Activated effector memory CD4-positive, alpha-beta T cell treated with anti-CD3 and anti-CD28 coated beads, Interleukin-2, amount 50 U/mL, for 16 hours (primary cell): ENCODE measurements at regions not wholly inside any gene's neighbourhood (a gene's known extent, or its start where the extent isn't known, plus 50 kb on each side); places are given as distances from the start of the nearest gene placed in this dataset.
"Not testable (repeated sequence)": the region's sequence is repeated elsewhere in the genome, so short reads cannot be mapped to it uniquely, and the experiment has no call there.

Source experiments
- DNase-seq: peaks from one replicate; pipeline ENCODE4 v3.0.0-alpha.2; 2020

DNA sequence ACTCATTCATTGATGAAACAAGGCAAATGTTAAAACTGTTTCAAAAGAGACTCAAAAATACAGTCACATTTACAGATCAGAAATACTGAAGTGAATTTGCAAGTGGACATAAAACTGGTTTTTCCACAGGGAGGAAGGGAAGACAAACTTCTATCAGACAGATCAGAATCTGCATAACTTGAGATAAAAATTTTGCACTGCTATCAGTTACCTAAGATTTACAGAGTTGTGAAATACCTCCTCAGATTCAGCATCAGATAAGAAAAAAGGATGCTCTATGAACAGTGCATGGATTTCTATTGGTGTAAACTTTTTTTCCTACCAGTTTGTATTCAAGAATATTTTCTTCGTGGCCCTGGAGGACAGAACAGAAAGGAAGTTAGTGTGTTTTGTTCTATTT, 575.4 kb downstream of the RWDD3 start:
- DNase-seq, result no peak

DNA sequence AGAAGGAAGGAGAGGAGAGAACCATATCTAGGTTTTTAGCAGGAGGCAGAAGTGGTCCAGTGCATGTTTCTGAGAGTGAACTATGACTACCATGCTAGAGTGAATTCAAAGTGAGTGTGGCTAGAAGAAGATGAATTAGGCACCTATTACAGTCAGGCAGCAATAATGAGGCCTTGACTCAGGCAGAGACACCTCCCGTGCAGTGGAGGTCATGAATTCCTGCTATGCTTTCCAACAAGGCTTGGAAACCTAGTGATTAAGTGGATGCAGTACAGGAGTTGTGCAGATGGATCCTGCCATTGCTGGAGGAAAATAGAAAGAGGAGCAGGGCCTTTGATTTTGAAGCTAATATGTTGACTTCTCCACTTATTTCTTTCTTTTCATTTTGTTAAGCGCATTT, 581.5 kb downstream of the RWDD3 start:
- no peak for DNase-seq

DNA sequence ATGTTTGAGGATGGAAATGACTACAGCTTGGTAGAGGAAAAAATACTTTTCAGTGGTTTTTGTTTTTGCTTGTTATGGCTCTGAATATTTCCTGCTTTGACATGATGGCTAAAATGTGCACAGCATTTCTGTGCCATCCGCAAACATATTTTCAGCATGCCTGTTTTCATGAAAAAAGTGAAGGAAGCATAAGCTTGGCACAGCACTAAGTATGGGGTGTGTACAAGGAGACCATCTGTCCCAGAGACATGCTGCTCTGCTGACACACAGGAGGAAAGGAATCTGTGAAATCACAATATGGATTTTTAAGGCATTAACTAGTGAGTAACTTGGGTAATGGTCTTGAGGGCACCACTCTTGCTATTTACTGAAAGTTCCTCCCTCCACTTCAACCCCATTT, 595.5 kb downstream of the RWDD3 start:
- DNase-seq, result no peak

DNA sequence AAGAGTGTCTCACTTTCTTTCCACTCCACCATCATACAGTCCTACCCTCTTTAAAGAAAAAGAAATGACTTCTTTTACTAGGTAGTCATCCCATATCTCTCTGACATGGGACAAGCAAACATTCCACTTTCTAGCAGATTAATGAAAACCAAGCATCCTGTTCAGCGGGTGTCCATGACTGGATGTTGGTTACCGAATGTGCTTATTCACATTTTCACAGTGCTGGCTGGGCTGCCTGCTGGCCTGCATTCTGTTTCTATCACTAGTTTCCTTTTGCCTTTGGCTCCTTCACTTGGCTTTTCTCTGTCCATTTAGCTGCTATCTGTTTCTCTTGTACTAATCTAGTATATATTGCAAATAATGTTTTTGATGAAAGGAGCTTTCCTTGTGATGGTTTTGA, 598.4 kb downstream of the RWDD3 start:
- DNase-seq, result no peak

DNA sequence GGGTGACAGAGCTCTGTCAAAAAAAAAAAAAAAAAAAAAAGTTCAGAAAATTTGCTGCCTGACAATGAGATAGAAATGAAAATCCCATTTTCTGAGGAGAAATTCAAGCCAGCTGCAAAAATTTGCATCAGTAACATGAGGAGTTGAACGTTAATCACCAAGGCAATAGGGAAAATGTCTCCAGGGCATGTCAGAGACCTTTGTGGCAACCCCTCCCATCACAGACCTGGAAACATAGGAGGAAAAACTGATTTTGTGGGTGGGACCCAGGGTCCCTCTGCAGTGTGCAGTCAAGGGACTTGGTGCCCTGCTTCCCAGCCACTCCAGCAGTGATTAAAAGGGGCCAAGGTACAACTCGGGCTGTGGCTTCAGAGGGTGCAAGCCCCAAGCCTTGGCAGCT, 615.4 kb downstream of the RWDD3 start:
- DNase-seq, result no peak

DNA sequence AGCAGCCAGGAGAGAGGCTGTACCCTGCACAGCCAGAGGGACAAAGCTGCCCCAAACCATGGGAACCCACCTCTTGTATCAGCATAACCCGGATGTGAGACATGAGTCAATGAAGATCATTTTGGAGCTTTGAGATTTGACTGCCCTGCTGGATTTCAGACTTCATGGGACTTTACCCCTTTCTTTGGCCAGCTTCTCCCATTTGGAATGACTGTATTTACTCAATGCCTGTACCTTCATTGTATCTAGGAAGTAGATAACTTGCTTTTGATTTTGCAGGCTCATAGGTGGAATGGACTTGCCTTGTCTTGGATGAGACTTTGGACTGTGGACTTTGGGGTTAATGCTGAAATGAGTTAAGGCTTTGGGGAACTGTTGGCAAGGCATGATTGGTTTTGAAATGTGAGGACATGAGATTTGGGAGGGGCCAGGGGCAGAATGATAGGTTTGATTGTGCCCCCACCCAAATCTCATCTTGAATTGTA, 616.2 kb downstream of the RWDD3 start:
- no peak for DNase-seq

DNA sequence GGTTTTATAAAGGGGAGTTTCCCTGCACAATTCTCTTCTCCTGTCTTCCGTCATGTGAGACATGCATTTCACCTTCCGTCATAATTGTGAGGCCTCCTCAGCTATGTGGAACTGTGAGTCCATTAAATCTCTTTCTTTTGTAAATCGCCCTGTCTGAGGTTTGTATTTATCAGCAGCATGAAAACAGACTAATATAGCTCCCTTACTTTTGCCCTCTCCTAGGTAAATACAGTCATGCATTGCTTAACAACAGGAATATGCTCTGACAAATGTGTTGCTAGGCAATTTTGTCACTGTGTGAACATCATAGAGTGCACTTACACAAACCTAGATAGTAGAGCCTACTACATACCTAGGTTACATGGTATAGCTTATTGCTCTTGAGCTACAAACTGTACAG, 616.8 kb downstream of the RWDD3 start:
- DNase-seq, result no peak

DNA sequence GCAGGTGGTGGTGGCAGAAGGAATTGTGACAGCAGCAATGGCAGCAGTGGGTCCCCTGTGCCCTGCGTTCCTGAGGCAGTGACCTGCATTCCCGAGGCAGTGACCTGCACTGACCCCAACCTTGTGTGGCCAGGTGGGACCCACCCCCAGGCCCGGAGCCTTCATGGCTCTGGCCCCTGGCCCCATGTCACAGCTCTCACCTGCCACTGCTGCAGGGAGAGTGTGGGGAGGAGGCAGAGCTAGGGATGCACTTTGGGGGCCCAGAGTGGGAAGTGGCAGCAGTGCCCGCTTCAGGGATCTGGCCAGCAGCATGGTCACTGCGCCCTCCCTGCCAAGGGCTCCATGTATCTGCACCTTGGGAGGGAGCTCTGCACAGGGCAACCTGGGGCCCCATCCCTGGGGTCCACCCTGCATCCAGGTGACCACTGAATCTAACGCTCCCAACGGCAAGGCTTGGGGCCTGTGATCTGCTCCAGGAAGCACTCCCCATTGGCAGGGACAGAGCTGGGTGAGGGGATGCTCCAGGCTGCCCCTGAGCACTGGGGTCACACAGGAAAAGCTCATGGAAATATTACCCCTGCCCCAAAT, 618.6 kb downstream of the RWDD3 start:
- no peak for DNase-seq

DNA sequence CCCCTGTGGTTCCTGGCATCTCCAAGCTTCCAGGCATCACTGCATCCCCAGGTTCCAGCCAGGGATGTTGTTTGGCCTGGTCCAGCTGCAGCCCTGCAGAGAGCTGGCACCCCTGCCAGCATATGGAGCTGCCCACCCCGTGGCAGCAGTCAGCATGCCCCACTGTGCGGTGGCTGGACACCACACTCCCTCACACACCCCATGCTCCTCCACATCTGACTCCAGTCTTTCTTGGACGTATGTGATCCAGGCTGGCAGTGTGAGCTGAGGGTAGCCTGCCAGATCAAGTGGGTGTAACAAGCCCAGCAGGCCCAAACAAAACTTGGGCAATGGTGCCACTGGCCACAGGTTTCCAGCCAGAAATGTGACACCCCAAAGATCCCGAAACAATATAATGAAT, 620.4 kb downstream of the RWDD3 start:
- DNase-seq, result no peak

DNA sequence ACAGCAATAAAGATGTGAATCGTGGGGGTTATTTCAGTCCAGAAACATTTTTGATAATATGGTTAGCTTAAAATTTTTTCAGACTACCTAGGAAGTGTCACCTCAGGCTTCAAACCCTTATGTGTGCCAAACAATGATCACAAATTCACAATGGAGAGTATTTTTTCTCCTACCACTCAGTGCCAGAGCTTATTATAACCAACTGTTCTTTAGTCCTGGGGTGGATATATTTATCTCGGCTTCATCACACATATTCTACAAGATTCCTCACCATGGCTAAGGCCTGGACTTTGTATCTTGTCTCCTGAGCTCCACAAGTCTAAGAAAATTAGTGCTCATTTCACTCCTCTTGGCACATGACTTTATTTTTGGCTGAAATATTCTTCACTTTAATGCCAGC, 629.1 kb downstream of the RWDD3 start:
- DNase-seq, result no peak

DNA sequence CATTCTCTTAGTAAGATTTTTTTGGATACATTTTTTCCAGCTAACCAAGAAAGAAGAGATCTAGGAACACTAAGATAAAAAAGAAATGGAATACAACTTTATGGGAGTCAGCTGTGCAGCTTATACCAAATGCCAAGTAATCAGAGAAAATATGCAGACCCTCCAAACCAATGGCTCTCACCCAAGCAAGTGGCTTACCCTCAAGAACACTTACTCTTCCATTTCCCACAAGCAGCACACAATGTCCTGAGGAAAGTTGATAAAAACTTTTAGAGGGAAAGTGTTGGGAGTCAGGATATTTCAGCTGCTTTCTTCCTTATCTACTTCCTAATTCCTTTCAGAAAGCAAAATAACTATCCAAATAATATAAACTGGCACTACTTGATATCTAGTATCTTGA, 631.8 kb downstream of the RWDD3 start:
- no peak for DNase-seq

DNA sequence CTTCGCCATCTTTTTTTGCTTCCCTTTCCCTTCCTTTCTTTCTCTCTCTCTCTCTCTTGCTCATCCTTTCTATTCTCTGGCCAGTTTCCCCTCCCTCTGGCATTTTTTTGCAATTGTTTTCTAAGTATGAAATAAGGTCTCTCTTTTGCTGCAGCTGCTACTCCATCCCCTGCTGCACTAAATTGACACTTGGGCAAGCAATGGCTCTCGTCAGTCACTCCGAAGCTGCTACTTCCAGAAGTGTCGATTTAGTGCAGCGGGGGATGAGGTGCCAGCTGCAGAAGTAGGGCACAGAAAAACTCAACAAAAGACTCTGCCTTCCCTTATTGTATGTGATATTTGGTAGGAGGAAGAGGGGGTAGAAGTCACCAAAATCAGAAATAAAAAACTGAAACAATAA, 642.3 kb downstream of the RWDD3 start:
- DNase-seq, result no peak

DNA sequence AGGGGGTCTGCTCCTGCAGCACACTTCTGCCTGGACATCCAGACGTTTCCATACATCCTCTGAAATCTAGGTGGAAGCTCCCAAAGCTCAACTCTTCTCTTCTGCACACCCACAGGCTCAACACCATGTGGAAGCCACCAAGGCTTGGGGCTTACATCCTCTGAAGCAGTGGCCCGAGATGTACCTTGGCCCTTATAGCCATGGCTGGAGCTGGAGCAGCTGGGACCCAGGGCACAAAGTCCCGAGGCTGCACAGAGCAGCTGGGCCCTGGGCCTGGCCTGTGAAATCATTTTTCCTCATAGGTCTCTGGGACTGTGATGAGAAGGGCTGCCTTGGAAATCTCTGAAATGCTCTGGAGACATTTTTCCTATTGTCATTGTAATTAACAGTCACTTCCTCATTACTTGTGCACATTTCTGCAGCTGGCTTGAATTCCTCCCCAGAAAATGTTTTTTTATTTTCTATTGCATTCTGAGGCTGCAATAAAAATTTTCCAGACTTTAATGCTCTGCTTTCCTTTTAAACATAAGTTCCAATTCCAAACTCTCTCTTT, 645.6 kb downstream of the RWDD3 start:
- no peak for DNase-seq

DNA sequence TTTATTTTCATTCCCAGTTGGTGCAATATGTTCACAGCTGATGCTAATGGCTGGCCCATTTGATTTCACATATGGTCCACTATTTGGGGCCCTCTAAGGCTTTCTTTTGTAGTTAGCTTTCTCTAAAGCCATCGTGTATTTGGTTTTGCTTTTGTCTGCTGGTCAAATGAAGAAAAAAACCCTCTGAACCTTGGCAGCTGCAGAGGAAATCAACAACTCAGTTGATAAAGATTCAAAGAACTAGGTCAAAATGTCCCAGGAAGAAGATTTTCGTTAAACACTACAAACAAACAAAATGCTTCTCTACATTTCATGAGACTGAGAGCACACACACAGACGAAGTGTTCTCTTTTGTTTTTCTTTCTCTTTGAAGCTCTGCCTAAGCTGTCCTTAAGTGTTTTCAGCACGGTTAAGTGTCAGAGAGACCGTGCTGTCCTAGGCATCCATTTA, 655.0 kb downstream of the RWDD3 start:
- DNase-seq, result no peak

DNA sequence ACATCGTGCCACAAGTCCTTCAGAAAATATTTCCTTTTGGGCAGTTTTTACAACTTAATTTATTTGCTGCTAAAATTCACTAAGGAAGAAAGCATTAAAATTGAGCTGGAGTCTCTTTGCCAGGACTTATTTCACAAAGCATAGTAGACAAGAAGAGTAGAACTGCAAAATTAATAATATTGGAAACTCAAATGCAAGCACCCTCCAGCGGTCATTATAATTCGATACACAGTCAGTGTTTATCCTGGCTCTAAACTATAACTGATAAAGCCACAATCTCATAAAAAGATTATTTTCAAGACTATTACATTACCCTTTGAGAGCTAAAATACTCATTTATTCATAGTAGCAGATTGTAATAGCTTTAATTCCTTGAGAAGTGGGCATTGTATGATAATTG, 655.4 kb downstream of the RWDD3 start:
- no peak for DNase-seq

DNA sequence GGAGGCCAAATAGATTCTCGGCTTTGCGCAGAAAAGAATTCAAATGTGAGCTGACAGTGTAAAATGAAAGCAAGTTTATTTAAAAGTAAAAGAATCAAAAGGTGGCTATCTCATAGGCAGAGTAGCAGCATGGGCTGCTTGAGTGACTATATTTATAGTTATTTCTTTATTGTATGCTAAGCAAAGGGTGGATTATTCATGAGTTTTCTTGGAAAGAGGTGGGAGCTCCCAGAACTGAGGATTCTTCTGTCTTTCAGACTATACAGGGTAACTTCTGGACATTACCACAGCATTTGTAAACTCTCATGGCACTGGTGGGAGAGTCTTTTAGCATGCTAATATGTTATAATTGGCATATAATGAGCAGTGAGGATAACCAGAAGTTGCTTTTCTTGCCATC, 659.9 kb downstream of the RWDD3 start:
- no peak for DNase-seq

DNA sequence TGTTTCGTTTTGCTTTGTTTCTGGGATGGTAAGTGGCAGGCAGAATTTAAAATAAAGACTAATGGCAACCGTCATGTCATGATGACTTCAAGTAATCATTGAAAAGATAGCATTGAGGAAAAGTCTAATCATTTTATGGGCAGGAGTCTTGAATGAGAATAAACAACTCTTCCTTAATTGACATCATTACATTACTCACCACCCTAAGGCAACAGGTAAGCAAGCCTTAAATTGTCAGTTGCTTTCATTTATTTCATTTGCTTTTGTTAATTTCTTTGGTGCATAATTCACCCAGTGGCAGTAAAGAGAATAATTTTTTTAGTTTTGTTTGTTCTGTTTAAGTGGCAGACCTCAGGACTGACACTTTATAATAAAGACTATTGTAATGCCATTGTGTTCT, 669.0 kb downstream of the RWDD3 start:
- DNase-seq, result no peak

DNA sequence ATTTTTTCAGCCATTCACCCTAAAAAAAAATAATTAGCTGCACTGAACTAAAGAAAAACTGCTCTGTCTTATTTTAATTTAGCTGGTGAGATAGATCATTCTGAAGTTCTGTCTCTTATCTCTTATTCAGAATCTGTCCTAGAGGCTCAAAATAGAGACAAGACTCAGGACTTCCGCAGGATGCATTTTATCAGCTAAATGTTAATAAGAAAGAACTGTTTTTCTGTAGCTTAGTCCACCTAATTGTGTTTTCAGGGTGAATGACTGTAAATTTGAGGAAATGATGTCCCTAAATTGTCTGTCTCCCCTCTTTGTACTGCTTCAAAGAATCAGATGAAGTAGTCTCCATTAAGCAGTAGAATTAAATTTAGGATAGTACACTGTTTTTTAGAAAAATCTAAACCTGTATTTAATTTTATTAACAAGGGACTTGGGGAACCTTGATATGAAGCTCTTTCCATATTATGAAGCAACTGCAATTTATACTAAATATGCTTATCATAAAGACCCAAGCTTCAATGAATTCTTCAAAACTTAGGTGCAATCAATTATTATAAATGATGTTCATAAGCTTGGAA, 671.9 kb downstream of the RWDD3 start:
- DNase-seq, result no peak

DNA sequence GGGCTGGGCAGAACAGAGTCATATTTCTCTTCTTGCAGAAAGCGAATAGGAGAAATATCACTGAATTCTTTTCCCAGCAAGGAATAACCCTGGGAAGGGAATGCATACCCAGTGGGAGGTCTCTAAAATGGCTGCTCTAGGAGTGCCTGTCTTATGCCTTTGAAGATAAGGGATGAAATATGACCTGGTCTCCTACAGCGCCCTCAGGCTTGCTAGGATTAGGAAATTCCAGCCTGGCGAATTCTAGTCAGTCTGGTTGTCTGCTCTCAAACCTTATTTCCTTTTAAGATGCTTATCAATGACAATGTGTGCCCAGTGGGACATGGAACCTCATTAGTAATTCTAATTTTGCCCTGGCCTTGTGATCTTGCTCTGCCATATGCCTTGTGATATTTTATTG, 677.7 kb downstream of the RWDD3 start:
- not testable (repeated sequence) for DNase-seq

DNA sequence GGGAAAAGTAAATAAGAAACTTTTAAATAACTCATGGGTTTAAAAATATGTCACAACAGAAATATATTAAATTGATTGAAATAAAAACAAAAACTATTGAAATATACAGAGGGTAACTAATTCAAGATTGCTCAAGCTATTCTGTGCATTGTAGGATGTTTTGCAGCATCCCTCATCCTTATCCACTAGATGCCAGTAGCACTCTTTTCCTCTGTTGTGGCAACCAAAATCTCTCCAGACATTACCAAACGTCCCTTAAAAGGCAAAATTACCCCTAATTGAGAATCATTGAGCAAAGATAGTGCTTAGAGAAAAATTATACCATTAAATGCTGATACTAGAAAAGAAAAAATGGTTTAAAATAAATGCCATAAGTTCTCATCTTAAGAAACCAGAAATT, 682.6 kb downstream of the RWDD3 start:
- DNase-seq, result no peak

DNA sequence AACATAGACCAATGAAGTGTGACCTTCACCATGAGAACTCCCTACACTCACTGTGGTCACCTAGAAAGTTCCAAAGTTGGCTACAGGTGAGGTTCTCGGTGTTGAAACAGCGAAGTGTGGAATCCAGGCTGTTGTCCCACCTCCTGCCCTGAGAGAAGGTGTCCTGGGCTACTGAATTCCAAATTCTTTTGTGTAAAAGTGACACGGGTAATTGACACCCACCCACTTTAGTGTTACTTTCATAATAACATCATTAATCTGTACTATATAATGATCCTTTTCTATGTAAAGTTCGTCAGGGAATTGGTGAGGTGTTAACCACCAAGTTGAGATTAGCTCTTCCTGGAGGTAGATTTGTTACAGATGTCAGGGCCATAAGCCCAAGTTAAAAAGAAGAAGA, 690.7 kb downstream of the RWDD3 start:
- DNase-seq, result no peak

DNA sequence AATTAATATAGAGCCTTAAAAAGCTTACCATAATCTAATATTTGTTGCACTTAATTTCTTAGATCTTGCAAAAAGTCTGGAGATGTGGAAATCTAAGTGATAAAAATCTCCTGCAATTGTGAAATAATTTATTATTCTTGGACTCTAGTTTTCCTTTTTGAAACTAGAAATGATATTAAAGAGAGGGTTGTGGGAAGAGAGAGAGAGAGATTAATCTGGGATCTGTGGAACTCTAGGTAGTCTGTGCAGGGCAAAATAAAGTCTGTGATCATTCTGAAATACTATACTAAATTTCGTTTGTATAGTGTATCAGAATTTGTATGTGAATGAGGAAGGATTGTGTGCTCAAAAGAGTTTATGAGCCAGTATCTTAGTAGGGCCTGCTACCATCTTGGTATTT, 692.3 kb downstream of the RWDD3 start:
- no peak for DNase-seq

DNA sequence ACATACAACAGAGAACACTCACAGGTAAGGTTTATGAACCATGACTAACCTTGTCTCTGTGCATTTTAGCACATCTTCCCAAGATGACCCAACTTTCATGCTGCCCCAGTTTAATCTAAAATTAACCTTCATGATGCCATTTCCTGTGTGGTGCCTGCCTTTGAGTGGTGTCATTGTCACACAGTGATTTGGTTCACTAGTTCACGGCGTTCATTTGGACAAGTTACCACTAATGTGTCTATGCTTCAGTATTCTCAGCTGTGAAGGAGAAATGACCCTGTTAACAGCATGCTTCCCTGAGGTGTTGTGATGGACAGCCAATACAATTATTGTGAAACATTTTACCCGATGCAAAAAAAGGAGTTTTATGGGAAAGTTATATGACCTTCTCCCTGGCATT, 693.1 kb downstream of the RWDD3 start:
- DNase-seq, result no peak

DNA sequence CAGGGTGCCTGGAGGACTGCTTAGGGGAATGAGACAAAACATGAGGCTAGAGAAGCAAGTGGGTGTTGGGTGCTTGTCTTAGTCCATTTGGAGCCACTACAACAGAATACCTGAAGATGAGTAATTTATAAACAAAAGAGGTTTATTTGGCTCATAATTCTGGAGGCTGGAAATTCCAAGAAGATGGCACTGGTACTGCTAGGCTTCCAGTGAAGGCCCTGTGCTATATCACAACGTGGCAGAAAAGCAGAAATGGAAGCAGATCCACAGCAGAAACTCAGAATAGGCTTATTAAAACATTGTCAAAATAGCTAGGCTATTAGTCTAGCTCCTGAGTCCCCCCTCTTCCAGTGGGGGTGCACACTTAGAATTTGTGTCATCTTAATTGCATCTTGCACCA, 701.7 kb downstream of the RWDD3 start:
- no peak for DNase-seq
